CD4-positive, alpha-beta T cell treated with Interferon alpha-2 for 1 hour (primary cell): ENCODE measurements at regions not wholly inside any gene's neighbourhood (a gene's known extent, or its start where the extent isn't known, plus 50 kb on each side); places are given as distances from the start of the nearest gene placed in this dataset.
"Not testable (repeated sequence)": the region's sequence is repeated elsewhere in the genome, so short reads cannot be mapped to it uniquely, and the experiment has no call there.

Experiments used
- DNase-seq, 2 donors: peaks; one replicate each; pipeline ENCODE4 v3.0.0-alpha.2; 2020 to 2022

DNA sequence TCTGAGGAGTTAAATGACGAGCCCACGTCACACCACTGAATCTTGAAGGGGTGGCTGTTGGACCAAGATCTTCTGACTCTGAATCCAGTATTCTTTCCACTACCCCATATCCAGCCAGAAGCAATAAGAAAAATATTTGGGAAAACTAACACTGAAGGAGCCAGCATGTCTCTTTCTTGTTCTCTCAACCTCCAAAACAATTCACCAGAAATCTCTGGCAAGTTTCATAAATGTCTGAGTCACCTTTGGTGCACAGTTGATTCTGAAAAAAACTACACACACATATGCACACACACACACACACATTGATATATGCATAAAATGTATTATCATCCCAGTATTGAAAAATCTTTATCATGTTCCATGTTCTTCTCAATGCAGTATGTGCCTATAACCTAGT is 104.3 kb upstream of the BLID start:
- no peak for DNase-seq

DNA sequence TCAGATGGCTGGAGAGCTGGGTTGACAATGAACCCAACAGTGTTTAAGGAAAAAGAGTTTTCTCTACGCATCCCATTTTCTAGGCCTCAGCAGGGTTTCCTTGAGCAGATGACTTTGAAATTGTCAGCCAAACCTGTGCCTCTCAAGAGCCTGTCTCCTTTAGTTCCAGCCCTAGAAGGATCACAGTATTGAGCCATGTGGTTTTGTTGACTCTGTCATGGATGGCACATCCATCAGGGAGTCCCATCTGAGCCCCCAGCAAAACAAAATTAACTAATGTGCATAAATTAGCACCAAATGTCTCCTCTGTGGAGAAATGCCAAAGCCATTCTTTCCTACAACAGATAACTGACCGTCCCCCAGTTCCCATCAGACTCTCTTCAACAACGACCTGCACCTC is 103.8 kb upstream of the BLID start:
- DNase-seq: no peak

DNA sequence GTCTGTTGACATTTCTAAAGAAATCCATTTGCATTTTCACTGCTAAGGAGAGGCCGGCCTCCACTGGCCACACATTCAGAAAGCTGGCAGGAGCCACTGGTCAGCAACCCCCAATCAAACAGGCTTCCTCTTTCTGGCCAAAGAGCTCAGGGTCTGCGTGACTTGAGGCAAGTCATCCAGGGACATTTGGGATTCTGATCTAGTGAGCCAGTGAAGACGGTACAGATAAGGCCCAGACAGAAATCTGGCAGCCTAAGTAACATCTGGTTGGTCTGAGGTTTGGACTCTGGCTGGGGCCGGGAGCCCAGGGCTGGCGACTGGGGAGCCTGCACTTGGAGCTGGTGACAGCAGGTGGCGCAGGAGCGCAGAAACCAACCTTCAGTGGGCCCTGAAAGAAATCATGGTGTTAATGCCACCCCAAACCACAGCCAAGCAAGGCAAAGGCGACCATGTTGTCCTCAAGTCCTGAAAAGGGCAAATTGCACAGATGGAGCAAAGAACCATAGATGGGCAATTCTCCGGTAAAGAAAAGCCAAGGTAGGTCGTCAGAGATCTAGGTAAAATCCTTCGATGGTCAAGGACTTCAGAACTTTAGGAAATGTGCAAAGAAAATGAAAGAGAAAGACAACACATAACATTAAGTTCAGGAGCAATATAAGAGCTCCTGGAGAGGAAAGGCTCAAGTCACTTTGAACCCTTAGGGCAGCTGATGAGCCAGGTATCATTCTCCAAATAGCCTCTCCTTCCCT is 99.4 kb upstream of the BLID start:
- peak; percentile 10 to 12 for DNase-seq

DNA sequence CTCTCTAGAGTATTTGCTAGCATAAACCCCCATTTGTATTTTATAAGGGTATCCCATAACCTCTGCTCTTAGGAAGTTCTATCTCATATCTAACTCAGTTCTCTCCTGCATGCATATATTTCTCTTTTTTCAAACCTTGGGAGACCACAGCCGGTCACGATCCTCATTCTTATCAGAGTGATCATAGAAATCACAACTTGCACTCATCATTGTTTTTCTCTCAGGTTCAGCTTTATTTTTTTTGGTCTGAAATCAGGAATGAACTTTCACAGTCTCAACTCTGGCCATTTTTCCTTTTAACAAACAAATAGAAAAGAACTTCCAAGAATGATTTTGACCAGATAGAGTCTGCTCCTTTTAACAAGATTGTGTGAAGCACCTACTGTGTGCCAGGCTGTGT is 98.6 kb upstream of the BLID start:
- DNase-seq: no peak

DNA sequence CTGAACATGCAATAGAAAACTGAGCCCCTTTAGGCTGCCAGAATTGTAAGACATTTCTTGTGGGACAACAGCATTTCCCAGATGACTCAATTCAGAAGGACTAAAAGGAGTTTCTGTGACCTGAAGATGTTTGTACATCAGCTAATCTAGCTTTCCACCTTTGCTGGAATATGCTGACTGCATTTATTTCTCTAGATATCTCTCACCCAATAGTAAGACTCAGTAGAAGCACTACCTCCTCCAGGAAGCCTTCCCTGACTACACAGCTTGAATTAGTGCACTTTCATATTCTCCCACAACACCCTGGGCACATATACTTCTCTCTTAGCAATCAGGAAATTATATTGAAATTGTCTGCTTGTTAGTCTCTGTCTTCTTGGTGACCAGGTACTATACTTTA is 98.1 kb upstream of the BLID start:
- DNase-seq: no peak

DNA sequence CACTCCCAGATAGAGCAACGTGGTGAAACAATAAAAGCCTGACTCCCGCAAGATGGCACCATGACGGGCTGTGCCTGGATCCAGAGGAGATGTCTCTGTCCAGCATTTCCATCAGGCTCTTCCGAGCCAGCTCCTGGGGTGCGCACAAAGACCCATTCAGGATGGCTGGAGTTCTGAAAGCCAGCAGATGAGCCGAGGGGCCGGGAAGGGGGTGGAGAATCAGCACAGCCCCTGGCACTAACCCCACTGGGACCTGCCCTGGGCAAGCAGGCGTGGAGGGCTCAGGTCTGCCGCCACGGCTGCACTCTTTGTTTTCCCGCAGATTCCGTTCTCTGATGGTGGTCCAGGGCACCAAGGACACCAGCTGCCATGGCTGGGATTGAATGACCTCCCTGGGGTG is 97.2 kb upstream of the BLID start:
- DNase-seq: no peak

DNA sequence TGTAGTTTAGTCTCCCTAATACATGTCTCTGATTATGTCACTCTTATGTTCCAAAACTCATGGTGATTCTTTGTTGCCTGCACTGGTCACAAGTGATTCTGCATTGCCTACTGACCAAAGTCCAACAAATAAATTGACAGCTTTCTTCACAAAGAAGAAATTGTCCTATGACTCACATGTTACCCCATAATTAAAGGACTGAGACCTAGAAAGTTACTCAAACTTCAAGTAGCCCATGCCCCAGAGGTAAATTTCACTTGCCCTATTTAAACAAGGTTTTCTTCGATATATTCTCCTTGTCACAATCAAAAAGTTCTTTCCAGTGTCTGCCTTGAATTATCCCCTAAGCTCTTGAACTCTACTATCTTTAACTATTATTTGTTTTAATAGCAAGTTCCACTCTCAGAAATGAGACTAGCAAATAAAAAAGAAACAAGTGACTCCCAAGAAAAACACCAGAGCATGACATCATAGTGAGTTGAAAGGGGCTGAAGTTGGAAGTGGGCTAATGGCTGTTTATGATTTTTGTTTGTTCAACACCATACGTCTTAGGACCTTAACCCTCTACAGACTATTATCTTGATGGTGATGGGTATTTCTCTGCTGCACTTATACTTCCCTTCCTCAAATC is 94.5 kb upstream of the BLID start:
- no peak for DNase-seq

DNA sequence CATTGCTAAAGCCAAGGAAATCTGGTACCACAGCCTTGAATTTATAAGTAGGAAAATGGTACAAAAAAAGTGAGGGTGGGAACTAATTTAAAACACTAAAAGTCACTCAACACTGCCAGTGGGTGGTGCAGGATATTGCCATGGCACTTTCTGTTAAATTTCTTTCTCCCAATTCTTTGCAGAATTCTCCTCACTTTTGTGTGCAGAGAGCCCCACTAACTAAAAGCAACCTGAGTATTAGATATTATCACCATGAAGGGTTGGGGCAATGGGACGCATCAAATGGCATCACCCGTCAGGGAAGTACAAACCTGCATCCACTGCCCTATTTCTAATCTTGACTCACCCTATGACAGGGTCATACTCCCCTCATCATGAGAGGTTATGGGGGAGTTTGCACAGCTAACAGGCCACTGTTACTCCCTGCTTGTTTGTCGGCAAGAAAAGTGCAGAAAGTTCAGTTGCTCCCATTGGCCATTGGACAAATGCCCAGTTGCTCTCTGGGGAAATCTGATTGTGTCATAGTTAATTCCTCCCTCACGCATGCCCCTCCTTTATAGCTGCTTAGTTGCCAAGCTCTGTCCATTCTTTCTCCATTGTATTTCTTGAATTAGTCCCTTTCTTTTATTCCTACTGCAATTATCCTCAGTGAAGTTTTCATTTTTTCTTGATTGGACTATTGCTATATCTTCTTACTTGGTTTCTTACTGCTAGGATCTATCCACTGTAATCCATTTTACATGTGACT is 93.8 kb upstream of the BLID start:
- DNase-seq: no peak

DNA sequence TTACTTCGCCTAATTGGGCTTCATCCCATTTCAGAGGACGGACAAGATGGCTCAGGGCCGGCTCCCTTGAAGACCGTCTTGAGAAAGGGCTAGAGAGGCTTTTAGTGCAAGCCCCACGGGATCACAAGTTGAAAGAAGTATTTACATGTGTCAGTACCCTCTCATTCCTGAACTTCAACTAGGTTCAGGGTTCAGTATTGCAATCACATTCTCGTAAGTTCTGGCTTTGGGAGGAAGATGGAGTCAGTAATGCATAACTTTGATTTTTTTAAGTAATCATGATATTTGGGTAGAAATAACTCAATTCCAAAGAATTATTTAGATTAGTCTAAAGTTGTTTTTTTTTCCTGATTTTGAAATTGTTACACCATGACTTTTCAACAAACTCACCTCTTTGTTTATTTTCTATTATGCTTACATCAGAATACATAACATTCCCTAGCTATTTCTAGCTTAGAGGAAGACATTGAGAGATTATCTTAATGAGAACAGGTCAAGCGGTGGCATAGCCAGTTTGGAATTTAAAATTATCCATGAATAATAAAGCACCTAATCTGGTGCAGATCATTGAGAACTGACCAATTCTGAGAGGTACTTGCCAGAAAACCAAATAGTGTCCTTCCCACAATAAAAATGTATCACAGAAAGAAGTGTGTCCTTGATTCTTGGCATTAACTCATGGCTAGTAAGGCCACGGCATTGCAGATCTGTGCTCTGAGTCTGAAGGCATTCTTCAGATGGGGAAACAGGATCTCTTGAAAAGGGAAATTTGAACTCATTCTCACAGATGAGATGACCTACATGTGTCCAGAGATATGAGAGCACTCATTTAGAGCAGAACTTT is 92.1 kb upstream of the BLID start:
- no peak for DNase-seq

DNA sequence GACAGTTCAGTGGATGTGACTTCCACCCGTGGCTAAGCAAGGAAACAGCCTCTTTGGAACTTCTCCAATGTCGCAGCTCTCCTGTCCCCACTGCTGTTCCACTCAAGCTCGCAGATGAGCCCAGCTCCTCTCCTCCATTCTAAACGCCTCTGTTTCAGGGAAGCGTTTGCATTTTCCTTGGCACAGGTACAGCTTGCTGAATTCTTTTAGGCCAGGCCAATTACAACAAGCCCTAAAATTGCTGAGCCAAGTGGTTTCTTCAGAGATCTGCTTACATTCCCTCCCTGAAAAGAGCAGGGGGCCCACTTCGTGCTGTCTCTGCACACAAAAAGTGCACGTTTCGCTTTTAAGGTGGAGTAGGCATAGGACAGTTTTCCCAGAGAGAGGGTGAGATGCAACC is 91.5 kb upstream of the BLID start:
- DNase-seq: no peak

DNA sequence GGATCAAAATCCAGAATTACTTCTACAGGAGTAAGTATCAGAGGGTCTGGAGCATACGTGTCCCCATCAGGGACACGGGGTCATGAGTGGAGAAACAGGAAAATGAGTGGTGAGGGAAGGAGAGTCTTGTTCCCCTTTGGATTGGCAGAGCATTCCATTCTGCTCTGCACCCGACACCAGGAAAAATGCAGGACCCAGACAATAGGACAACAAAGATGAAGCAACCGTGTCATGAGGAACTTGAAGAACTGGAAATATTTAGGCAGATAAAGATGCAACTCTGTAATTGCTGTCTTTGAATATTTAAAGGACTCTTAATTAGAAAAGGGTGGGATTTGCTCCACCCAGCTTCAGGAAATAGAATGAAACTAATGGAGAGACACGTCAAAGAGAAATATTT is 89.0 kb upstream of the BLID start:
- no peak for DNase-seq

DNA sequence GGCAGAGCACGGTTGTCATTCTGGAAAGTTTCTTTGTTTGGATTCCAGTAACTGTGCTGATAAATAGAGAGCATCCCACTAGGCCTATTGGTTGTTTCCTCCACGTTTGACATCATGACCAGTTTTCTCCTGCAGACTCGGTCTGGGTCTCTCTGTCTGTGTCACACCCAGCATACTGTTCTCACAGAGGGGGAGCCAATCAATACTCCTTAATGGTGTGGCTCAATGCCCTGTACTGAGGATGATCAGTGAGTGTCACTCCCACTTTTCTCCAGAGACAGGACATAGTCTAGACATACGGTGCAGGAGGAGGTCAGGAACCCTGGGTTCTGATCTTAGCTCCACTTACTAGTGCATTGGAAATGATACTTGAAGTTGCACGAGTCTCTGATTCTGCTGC is 88.2 kb upstream of the BLID start:
- DNase-seq: no peak

DNA sequence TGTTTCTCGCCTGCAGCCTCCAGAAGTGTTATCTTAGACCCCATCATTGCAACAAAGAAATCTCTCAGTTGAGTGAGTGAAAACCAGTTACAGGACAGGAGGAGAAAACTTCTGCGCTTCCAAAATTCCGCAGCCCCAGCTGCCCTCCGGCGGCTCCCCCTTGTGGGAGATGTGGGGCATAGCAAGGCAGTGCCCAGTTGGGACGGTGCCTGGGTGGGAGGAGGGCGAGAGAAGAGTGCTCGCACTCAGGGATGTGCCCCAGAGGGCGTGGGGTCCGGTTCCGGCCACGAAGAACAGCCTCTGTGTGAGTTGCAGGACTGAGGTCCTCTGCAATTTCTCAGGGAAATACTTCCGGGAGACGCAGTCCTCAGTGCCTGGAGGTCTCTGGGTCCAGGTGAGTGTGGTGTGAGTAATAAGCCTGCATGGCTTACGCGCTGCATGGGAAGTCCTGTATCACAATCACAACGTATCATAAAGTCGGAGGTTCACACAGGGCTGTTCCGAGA is 87.0 kb upstream of the BLID start:
- DNase-seq: peak; percentile 9 to 26

DNA sequence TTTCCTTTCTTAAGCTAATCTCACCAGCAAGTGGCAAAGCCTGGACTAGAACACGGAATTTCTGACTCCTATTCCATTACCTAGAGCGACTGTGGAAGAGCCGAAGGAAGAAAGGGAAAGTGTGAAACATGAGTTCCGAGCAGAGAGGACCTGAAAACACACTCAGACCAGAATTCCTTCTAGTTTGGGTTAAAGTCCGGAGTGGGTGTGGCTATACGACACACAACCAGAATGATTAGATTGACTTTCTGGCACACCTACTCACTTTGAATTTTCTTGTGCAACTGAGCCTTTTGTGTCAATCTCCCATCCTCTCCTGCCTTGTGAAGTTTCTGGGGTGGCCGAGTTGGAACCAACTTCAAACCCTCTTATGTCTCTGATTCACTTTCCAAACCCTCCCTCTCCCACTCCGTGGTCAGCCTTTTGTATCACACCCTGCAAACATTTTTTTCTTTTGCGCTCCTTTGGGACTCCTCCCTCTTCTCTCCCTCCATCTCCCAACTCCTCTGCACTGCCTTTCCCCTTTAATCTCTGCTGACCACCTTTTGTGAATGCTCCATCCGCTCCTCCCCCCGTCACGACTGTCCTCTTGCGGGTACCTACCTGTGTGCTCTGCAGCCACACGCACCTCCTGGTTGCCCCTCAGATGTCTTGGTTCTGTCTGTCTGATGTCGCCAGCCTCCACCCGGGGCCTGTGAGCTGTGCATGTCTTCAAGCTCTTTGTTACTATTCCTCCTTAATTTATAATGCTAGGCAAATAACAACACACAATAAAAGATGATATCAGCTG is 86.3 kb upstream of the BLID start:
- no peak for DNase-seq

DNA sequence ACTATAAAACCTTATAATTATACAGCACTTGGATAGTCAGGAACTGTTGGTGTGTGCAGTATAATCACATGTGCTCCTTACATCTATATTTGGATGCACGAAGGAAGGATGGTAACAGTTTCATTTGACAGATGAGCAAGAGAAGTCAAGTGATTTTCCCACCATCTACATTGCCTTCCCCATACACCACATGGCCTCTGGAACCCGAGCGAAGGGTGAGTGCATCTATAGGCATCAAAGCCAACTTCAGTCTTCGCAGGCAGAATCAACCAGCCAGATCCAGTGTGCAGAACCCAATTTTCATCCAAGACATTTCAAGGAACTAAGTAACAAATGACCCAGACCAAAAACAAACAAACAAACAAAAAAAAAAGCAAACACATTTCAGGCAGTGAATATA is 85.1 kb upstream of the BLID start:
- DNase-seq: no peak

DNA sequence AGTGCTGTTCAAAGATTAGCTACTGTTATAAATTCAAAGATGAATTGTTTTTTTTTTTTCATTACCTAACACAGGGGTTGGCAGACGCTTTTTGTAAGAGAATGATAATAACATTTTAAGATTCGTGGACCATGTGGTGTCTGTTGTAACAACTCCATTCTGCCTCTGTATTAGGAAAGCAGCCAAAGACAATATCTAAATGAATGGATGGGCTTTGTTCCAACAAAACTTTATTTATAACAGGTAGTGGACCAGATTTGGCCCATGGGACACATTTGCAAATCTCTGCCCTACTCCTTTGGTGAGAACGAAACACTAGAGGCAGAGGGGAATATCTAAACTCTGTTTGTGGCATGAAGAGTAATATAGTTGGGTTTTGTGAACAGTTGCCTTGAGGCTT is 83.6 kb upstream of the BLID start:
- no peak for DNase-seq

DNA sequence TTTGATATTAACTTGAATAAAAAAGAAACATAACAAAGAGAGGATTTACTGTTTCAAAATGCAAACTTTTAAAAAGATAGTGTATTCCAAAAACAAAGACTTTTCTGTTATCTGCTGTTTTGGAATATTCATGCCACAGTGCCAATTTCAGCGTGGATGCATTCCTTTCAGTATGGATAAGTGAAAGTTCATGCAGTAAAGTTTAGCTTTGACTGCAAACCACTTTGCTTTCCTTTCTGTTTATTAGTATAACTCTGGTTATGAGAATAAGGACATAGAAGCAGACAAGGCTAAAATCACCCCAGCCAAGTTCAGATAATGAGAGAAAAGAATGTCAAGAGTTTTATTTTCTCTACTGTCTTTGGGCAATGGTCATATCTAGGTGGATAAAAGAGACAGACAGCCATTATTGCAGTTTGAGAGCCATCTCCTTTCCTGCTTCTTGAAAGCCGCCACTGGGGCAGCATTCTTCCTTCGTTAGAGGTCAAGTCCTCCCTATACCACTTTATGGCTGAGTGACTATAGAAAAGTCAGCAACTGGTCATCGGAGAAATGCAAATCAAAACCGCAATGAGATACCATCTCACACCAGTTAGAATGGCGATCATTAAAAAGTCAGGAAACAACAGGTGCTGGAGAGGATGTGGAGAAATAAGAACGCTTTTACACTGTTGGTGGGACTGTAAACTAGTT is 82.4 kb upstream of the BLID start:
- DNase-seq: no peak

DNA sequence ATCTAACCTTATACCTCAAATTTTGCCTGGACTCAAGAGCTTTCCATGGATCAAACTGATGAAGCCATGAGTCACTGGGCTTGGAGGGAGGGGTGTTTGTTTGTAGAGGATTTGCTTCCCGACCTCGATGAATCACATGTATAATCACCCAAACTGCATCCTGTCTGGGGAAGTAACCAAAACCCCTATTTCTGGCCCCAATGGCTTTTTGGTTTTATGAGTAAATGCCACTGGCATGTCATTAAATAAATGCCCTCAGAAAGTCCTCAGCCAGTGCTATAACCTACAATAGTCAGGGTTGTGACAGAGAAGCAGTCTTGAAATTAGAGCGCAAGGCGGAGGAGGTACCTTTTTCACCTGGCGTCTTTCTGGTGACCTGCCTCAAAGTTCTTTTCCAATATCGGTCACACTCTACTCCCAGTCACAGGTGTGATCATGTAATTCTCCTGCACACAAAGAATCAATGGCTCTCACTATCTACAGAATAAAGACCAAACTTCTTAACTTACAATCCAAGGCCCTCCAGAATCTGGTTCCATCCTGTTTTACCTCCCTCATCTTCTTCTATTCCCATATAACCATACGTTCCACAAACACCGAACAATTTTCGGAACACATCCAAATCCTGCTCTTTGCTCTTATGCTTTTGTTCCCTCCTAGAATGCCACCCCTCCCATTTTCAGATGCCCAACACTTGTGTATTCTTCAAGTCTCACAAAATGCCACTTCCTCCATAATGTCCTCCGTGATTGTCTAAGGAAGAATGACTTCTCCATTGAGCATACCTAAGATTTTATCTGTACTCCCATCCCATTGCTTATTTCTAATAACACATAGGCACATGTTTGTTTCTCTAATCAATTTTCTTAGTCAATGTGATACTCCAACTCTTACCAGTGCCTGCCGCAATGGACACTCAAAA is 81.3 kb upstream of the BLID start:
- no peak for DNase-seq

DNA sequence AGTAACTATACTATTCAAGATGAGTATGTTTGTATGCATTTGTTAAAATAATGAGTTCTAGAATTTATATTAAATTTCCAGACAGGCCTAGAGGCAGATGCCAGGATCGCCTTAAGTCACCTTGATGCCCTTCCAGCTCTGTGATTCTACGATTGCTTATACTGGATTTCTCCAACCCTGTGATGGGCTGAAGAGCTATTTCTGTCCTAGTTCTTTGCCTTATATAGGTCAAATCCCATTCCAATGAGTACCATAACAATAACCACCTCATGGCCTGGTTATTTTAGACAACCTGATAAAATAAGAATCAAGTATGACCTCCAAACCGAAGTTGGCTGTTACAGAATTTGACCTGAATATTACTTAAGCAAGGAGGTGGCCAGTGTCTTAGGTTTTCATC is 79.8 kb upstream of the BLID start:
- no peak for DNase-seq

DNA sequence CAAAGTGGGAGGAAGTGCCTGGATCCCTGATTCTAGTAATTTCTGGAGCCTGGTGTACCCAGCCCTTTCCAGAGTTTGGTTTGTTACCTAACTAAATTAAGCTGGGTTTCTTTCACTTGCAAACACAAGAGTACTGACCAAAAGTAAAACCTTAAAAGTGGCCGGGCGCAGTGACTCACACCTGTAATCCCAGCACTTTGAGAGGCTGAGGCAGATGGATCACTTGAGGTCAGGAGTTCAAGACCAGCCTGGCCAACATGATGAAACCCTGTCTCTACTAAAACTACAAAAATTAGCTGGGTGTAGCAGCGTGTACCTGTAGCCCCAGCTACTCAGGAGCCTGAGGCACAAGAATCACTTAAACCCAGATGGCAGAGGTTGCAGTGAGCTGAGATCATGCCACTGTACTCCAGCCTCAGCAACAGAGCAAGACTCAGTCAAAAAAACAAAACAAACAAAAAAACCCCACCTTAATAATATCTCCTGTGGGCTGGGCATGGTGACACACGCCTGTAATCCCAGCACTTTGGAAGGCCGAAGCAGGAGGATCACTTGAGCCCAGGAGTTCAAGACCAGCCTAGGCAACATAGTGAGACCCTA is 78.0 kb upstream of the BLID start:
- not testable (repeated sequence) for DNase-seq
